ENCODE measurements at regions not wholly inside any gene's neighbourhood (a gene's known extent, or its start where the extent isn't known, plus 50 kb on each side); places are given as distances from the start of the nearest gene placed in this dataset.

DNA sequence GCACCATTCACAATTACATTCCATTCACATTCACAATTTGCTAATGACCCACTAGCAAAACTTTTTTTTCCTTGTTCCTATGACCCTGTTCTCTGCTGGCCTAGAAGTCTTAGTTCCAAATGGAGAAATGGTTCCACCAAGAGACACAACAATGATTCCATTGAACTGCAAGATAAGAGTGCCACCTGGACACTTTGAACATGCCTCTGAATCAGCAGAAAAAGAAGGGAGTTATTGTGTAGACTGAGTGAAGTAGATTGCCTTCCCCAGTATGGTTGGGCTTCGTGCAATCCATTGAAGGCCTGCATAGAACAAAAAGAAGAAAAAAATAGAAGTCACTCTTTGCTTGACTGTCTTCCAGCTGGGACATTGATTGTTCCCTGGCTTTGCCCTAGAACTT, 133.8 kb upstream of the PMCH start:
- TF ChIP-seq, protein P1, sequence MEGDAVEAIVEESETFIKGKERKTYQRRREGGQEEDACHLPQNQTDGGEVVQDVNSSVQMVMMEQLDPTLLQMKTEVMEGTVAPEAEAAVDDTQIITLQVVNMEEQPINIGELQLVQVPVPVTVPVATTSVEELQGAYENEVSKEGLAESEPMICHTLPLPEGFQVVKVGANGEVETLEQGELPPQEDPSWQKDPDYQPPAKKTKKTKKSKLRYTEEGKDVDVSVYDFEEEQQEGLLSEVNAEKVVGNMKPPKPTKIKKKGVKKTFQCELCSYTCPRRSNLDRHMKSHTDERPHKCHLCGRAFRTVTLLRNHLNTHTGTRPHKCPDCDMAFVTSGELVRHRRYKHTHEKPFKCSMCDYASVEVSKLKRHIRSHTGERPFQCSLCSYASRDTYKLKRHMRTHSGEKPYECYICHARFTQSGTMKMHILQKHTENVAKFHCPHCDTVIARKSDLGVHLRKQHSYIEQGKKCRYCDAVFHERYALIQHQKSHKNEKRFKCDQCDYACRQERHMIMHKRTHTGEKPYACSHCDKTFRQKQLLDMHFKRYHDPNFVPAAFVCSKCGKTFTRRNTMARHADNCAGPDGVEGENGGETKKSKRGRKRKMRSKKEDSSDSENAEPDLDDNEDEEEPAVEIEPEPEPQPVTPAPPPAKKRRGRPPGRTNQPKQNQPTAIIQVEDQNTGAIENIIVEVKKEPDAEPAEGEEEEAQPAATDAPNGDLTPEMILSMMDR (conservative IDR thresholded peaks at IDR 0.05): no peak

More for the DNA sequence above, 133.8 kb upstream of the PMCH start:
- no peaks in the 10 kb centered on the region for H3K79me2 ChIP-seq (ENCODE audit: insufficient read depth, low read length)
- no peak overlapping the region for H3K4me2 ChIP-seq (ENCODE audit: insufficient read depth, insufficient read length, low read length)
- no peak overlapping the region for H2AK5ac ChIP-seq (ENCODE audit: insufficient read length, low read length)
- H3K4ac ChIP-seq (ENCODE audit: low read depth, low read length): no peak overlapping the region
- no peak overlapping the region for H4K91ac ChIP-seq (ENCODE audit: insufficient read length, low read depth, low read length)
- H2BK5ac ChIP-seq (ENCODE audit: insufficient read length, low read length): no peak overlapping the region
- H2BK120ac ChIP-seq (ENCODE audit: low read depth, low read length, poor library complexity, severe bottlenecking): no peak overlapping the region
- no peak overlapping the region for H2BK12ac ChIP-seq (ENCODE audit: insufficient read length, low read depth, low read length)
- no peaks in the 10 kb centered on the region for H3K9me3 ChIP-seq (ENCODE audit: control insufficient read depth, low read depth, low read length)
- H4K20me1 ChIP-seq (ENCODE audit: control insufficient read depth, insufficient read depth, insufficient read length): no peaks in the 10 kb centered on the region
- H3K27me3 ChIP-seq (ENCODE audit: insufficient read depth, low read length): no peaks in the 10 kb centered on the region
- no peaks in the 10 kb centered on the region for H3K23me2 ChIP-seq (ENCODE audit: insufficient read length, low read depth, low read length, poor library complexity, severe bottlenecking)
- H2BK20ac ChIP-seq (ENCODE audit: low read depth, low read length, poor library complexity, severe bottlenecking): no peak overlapping the region
- Mint-ChIP-seq H3K27me3 (ENCODE audit: low read depth) (no peaks in the 10 kb centered on the region; the same call in 1 of the 2 replicates), H3K9me3 (peaks cover 0 to 9% of the 10 kb centered on the region in 2 experiments; a peak in 1 of 5 replicates), H3K4me3 (no peak overlapping the region), H3K27ac (no peak overlapping the region), H3K36me3 (ENCODE audit: insufficient read depth in 1 of 3, low read depth in 3 of 3) (no peaks in the 10 kb centered on the region; a peak in 2 of 7 replicates), H3K4me1 (peaks cover 10 to 11% of the 10 kb centered on the region in 2 experiments)
- no peak overlapping the region for H3K27ac ChIP-seq (ENCODE audit: insufficient read length, low read depth, low read length)
- H3K14ac ChIP-seq (ENCODE audit: insufficient read depth, low read length): no peak overlapping the region
- DNase-seq: no peak
- H3K18ac ChIP-seq (ENCODE audit: insufficient read length, low read depth, low read length): no peak overlapping the region
- no peak overlapping the region for H2BK15ac ChIP-seq (ENCODE audit: low read depth, low read length)
- H3K23ac ChIP-seq (ENCODE audit: insufficient read length, low read depth, low read length): no peak overlapping the region
- H3K56ac ChIP-seq (ENCODE audit: insufficient read length, low read depth, low read length): no peak overlapping the region
- H3K9ac ChIP-seq (ENCODE audit: extremely low read depth, insufficient read length, low read length): no peak overlapping the region
- H3K4me1 ChIP-seq (ENCODE audit: insufficient read depth, low read length): no peaks in the 10 kb centered on the region
- no peak overlapping the region for H3T11ph ChIP-seq (ENCODE audit: low read length)
- H3K79me1 ChIP-seq (ENCODE audit: insufficient read depth, low read depth, low read length, poor library complexity, severe bottlenecking): no peaks in the 10 kb centered on the region
- H2AFZ ChIP-seq (ENCODE audit: low read length): no peak overlapping the region
- WGBS (ENCODE audit: extremely low coverage, insufficient read length, low lambda C conversion rate): no CpG with 5 or more reads among the region's 1 CpG
- H4K8ac ChIP-seq (replicated peaks; ENCODE audit: insufficient read length, low read depth, low read length): no peak overlapping the region
- no peak overlapping the region for H4K5ac ChIP-seq (ENCODE audit: insufficient read length, low read depth, low read length)

Data from H9 (cell line).